BLaER1 treated with 17β-estradiol and CSF1 and Interleukin-3, amounts not matched to agents 10 nM and 100 nM (cell line): ENCODE measurements at regions not wholly inside any gene's neighbourhood (a gene's known extent, or its start where the extent isn't known, plus 50 kb on each side); places are given as distances from the start of the nearest gene placed in this dataset.

Source experiments
- H3K27ac ChIP-seq, 11 experiments: shearing (Covaris generic); formaldehyde crosslinking; 2 replicates each; pipeline ENCODE4 v1.8.1; 2022
- H3K27me3 ChIP-seq, 11 experiments: shearing (Covaris generic); formaldehyde crosslinking; 2 replicates each; pipeline ENCODE4 v1.8.1; 2022
- H3K36me3 ChIP-seq, 11 experiments: shearing (Covaris generic); formaldehyde crosslinking; 2 replicates each; pipeline ENCODE4 v1.8.1; 2022
- H3K4me1 ChIP-seq, 10 experiments: shearing (Covaris generic); formaldehyde crosslinking; 2 replicates each; pipeline ENCODE4 v1.8.1; 2022
- H3K4me2 ChIP-seq, 11 experiments: shearing (Covaris generic); formaldehyde crosslinking; 2 replicates each; pipeline ENCODE4 v1.8.1; 2022
- H3K4me3 ChIP-seq, 10 experiments: shearing (Covaris generic); formaldehyde crosslinking; 2 replicates each; pipeline ENCODE4 v1.8.1; 2022
- H3K9ac ChIP-seq, 11 experiments: shearing (Covaris generic); formaldehyde crosslinking; 2 replicates each; pipeline ENCODE4 v1.8.1; 2022
- H3K9me3 ChIP-seq, 11 experiments: shearing (Covaris generic); formaldehyde crosslinking; replicated peaks in 1 of 11; 2 replicates each; pipeline ENCODE4 v1.8.1; 2022
- H4K20me1 ChIP-seq, 11 experiments: shearing (Covaris generic); formaldehyde crosslinking; 2 replicates each; pipeline ENCODE4 v1.8.1; 2022
- Cebpa-rat ChIP-seq, 11 experiments: shearing (Covaris generic); IDR thresholded peaks; 2 replicates each; pipeline ENCODE4 v1.8.1; 2022

DNA sequence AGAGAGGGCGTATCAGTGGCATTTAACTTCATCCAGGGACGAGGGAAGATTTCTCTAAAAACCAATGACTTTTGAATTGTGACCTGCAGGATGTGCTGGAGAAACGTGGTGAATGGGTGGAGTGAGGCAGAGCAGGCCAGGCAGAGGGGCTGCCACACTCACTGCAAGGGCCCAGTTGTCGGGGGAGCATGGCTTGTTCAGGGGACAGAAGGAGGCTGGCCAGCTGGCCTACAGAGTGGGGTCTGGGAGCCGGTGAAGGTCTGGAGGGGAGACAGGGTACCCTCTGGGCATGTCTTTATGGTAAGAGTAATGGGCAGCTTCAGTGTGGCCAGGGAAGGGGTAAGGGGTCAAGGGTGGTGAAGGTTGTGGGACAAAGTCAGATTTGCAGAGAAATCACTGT is 225.2 kb upstream of the RGMA start:
- Histone ChIP-seq H3K36me3 (no peaks in the 10 kb centered on the region), H3K27me3 (no peaks in the 10 kb centered on the region), H3K9me3 (peaks cover 0 to 11% (median 0%) of the 10 kb centered on the region in 11 experiments; a peak in 1 of 22 replicates), H4K20me1 (no peaks in the 10 kb centered on the region), H3K4me1 (peaks cover 0 to 5% (median 0%) of the 10 kb centered on the region in 10 experiments; a peak in 1 of 20 replicates), H3K4me2 (no peak overlapping the region), H3K4me3 (no peak overlapping the region), H3K27ac (no peak overlapping the region), H3K9ac (no peak overlapping the region)
- no peak for TF ChIP-seq Cebpa-rat (IDR thresholded peaks at IDR 0.05)

DNA sequence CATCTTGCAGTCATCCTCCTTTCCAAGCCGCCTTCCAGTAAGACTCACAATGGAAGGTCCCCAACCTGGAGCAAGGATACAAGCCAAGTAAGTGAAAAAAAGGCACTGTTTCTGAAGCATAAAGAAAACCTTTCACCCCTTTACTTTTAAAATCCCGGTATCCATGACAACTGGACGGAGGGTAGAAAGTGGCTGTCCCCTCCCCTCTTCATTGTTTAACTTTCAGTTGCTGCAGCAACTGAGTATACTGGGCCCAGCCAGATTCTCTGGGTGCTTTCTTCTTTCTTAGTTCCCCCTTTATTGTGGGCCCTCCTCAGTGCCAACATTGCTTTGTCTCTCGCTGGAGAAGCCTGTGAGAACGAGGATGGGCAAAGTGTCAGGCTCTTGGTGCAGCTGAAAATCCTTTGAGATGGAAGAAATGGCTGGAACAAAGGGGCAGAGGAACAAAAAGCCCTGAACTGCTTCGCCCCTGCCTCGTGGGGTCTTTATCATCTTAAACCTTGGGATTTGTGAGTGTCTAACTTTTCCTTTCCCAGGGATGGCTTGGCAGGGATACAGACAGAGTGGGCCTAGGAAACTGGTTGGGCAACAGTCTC is 224.0 kb upstream of the RGMA start:
- H3K9ac ChIP-seq = no peak overlapping the region
- TF ChIP-seq Cebpa-rat (IDR thresholded peaks at IDR 0.05) = no peak
- H3K27me3 ChIP-seq = no peaks in the 10 kb centered on the region

DNA sequence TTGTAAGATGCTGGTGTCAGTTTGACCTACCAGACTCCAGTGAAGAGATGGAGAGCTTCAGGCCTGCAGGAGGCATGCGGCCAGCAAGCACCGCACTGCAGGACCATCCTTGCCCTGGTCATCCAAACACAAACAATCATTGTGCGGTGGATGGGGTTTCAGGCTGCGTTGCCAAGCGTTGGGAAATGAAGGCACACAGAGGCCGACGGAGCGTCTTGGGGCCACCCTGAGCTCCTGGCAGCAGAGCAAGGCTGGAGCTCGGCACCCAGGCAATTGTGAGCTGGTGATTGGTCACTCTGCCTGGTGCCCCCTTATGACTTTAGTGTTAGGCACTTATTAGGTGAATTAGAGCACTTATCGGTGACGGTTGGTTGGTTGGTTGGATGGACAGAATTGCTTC is 222.6 kb upstream of the RGMA start:
- H3K27ac ChIP-seq = no peak overlapping the region
- peaks cover 0 to 11% (median 0%) of the 10 kb centered on the region in 11 experiments; a peak in 1 of 22 replicates for H3K9me3 ChIP-seq
- no peak overlapping the region for H3K9ac ChIP-seq
- H3K4me2 ChIP-seq = no peak overlapping the region
- no peak for TF ChIP-seq Cebpa-rat (IDR thresholded peaks at IDR 0.05)
- no peaks in the 10 kb centered on the region for H3K27me3 ChIP-seq
- H3K4me1 ChIP-seq = no peaks in the 10 kb centered on the region; a peak in 1 of 20 replicates
- H3K36me3 ChIP-seq = no peaks in the 10 kb centered on the region
- no peaks in the 10 kb centered on the region for H4K20me1 ChIP-seq
- H3K4me3 ChIP-seq = no peak overlapping the region

More for the DNA sequence above, 224.0 kb upstream of the RGMA start:
- H3K27ac ChIP-seq = no peak overlapping the region
- H3K4me3 ChIP-seq = no peak overlapping the region
- peaks cover 0 to 5% (median 0%) of the 10 kb centered on the region in 10 experiments; a peak in 1 of 20 replicates for H3K4me1 ChIP-seq
- no peaks in the 10 kb centered on the region for H3K36me3 ChIP-seq
- peaks cover 0 to 11% (median 0%) of the 10 kb centered on the region in 11 experiments; a peak in 1 of 22 replicates for H3K9me3 ChIP-seq
- H3K4me2 ChIP-seq = peak overlapping the region in 1 of 11 experiments; percentile 8; a peak in 2 of 22 replicates
- no peaks in the 10 kb centered on the region for H4K20me1 ChIP-seq

DNA sequence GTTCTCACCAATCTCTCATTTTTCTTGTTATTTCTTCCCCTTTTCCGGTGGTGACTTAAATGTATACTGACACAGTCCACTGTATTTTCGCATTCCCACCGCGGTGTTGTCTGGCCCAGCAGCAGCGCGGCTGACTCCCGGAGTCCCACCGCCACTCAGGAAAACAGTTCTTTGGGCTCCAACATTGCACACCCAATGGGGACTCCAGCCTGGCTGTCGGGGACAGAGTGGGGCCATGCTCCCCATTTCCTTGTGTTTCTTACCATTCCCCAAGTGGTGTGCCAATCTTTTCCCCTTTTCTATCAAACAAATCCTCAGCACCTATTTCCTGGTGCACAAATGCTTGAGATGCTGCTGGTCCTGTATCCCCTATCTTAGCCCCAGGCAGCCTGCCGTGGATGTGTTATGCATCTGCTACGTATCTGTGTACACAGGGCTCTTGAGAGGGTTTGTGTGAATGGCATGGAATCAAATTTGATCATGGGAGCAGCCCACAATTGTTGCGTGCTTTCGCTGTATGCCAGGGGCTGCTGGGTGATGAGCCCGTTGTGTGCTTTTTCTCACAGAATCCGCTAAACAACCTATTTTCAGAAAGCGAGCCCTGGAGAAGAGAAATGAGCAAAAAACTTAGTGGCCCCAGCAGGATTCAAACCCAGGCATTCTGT is 219.1 kb upstream of the RGMA start:
- no peak for TF ChIP-seq Cebpa-rat (IDR thresholded peaks at IDR 0.05)
- no peak overlapping the region for H3K4me3 ChIP-seq
- H3K36me3 ChIP-seq = no peaks in the 10 kb centered on the region
- peaks cover 0 to 12% (median 7%) of the 10 kb centered on the region in 10 experiments; a peak in 11 of 20 replicates for H3K4me1 ChIP-seq
- no peak overlapping the region for H3K9ac ChIP-seq
- no peaks in the 10 kb centered on the region for H4K20me1 ChIP-seq
- no peak overlapping the region for H3K4me2 ChIP-seq
- no peak overlapping the region for H3K27ac ChIP-seq
- H3K9me3 ChIP-seq = peaks cover 0 to 6% (median 0%) of the 10 kb centered on the region in 11 experiments; a peak in 2 of 22 replicates
- no peaks in the 10 kb centered on the region for H3K27me3 ChIP-seq

DNA sequence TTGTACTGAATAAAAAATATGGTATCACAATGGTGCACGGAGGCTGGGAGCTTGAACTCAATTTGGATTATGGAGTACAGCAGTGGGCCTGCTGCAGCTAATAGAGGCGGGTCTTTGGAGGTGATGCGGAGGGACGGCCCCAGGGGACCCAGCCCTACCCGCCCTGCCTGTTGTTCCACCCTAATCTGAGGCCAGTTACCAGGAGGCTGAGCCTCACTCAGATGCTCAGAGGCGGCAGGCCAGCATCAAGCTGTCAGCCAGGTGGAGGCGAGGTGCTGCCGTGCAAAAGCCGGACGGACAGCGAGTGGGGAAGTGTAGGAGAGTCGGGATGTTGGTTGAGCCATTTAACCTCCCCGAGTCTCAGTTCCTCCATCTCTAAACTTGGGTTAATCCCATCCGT is 218.5 kb upstream of the RGMA start:
- no peak for TF ChIP-seq Cebpa-rat (IDR thresholded peaks at IDR 0.05)
- Histone ChIP-seq H3K27me3 (no peaks in the 10 kb centered on the region), H3K9me3 (peaks cover 0 to 6% (median 0%) of the 10 kb centered on the region in 11 experiments; a peak in 2 of 22 replicates), H3K36me3 (no peaks in the 10 kb centered on the region), H3K4me3 (no peak overlapping the region), H4K20me1 (no peaks in the 10 kb centered on the region), H3K4me2 (no peak overlapping the region), H3K27ac (no peak overlapping the region), H3K4me1 (peaks cover 0 to 18% (median 11%) of the 10 kb centered on the region in 10 experiments; a peak in 15 of 20 replicates), H3K9ac (no peak overlapping the region)

DNA sequence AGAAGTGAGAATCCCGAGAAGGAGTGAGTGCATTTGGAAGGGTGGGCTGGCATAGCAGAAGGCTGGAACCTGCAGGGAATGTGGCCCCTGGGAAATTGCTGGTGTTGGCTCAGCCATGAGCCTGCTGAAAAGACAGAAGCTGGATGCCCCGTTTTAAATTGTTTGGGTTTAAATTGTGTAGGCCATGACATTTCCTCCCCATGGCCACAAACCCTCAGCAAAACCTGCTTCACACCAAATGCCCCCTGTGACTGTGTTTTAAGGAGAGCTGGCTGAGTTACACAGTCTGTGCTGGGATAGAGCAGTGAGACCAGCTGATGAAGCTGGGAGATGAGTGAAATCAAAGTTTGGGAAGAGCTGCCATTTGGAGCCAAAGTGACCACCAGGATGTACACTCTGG is 216.3 kb upstream of the RGMA start:
- H4K20me1 ChIP-seq = no peaks in the 10 kb centered on the region
- no peak overlapping the region for H3K9ac ChIP-seq
- no peak for TF ChIP-seq Cebpa-rat (IDR thresholded peaks at IDR 0.05)
- H3K27me3 ChIP-seq = no peaks in the 10 kb centered on the region
- H3K4me2 ChIP-seq = peak overlapping the region in 6 of 11 experiments; percentile 19 to 44 (median 31); a peak in 9 of 22 replicates
- H3K27ac ChIP-seq = no peak overlapping the region
- H3K4me1 ChIP-seq = peaks cover 0 to 24% (median 15%) of the 10 kb centered on the region in 10 experiments; a peak in 15 of 20 replicates
- peaks cover 0 to 8% (median 0%) of the 10 kb centered on the region in 11 experiments; a peak in 2 of 22 replicates for H3K9me3 ChIP-seq
- H3K4me3 ChIP-seq = no peak overlapping the region
- H3K36me3 ChIP-seq = no peaks in the 10 kb centered on the region

DNA sequence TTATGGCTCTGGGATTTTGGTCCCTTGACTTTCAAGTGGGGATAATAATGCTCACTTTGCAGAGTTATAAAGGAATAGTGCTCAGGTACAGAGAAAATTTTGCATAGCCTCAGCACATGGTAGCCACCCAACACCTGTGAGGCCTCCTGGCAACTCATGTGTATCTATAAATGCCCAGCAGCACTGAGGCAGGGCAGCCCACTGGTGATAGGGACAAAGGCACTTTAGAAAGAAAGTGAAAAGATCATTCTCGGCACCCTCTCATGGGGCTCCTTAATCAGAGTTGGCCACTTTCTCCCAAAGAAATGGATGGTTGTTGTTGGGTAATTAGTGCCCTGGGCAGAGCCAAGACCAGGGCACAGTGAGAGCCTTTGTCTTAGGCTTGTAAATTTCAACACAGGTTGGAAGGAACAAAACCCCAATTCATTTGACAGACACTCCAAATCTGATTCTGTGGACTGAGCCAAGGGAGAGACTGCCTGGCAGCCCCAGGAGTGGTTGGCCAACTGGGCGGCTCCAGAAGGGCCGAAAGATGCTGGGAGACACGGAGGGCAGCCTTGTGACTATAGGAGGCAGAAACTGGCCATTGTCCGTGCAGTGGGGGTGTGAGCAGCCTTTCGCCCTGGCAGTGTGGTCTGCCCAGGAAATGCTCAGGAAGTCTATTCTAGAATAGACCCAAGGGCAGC is 213.2 kb upstream of the RGMA start:
- no peak overlapping the region for H3K4me3 ChIP-seq
- peaks cover 0 to 8% (median 0%) of the 10 kb centered on the region in 11 experiments; a peak in 2 of 22 replicates for H3K9me3 ChIP-seq
- no peaks in the 10 kb centered on the region for H3K36me3 ChIP-seq
- H3K27ac ChIP-seq = no peak overlapping the region
- peaks cover 0 to 25% (median 16%) of the 10 kb centered on the region in 10 experiments; a peak in 15 of 20 replicates for H3K4me1 ChIP-seq
- H3K27me3 ChIP-seq = no peaks in the 10 kb centered on the region
- peak overlapping the region in 8 of 11 experiments; percentile 30 to 62 (median 52); a peak in 15 of 22 replicates for H3K4me2 ChIP-seq
- no peak overlapping the region for H3K9ac ChIP-seq
- no peaks in the 10 kb centered on the region for H4K20me1 ChIP-seq
- TF ChIP-seq Cebpa-rat (IDR thresholded peaks at IDR 0.05) = no peak

DNA sequence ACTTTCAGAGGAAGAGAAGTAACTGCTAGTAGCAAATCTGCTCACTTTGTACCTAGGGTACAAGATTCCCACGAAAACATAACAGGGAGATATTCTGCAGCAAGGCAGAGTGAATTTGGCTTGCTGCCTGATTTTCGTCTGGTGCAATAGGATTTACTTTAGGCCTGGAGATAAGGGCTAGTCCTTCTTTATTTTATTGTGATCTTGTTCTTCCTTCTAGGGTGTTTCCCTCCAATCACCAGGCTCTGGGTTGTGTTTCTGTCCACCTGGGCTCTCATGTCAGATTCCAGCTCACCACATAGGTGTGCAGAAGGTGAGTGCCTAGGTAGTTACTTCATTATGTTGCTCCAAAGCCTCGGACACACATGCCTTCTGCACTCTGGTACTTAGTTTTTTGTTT is 211.8 kb upstream of the RGMA start:
- Histone ChIP-seq H3K27ac (no peak overlapping the region), H3K4me1 (peaks cover 0 to 36% (median 24%) of the 10 kb centered on the region in 10 experiments; a peak in 15 of 20 replicates), H3K9me3 (peaks cover 0 to 8% (median 0%) of the 10 kb centered on the region in 11 experiments; a peak in 2 of 22 replicates), H3K36me3 (no peaks in the 10 kb centered on the region), H4K20me1 (no peaks in the 10 kb centered on the region), H3K9ac (no peak overlapping the region), H3K4me3 (no peak overlapping the region), H3K4me2 (no peak overlapping the region), H3K27me3 (no peaks in the 10 kb centered on the region)
- TF ChIP-seq Cebpa-rat (IDR thresholded peaks at IDR 0.05) = no peak

DNA sequence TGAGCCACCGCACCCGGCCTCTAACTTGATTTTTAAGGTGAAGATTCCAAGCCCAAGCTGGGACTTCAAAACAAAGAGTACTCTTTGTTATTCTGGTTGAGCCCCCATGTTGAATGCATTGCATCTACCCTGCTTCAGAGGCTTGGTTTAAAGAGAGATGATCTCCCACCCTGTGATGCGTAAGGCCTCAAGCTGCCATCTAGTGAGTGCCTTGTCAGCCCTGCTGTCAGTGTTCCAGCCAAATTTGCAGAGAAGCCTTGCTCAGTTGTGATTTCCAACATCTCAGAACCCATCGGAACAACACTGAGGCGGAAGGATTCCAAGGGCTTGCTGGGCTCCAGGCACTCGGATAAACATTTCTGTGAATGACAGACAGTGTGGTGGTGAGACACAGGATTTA is 210.7 kb upstream of the RGMA start:
- peaks cover 0 to 26% (median 18%) of the 10 kb centered on the region in 10 experiments; a peak in 15 of 20 replicates for H3K4me1 ChIP-seq
- H3K27me3 ChIP-seq = no peaks in the 10 kb centered on the region
- TF ChIP-seq Cebpa-rat (IDR thresholded peaks at IDR 0.05) = no peak
- no peak overlapping the region for H3K27ac ChIP-seq
- H4K20me1 ChIP-seq = no peaks in the 10 kb centered on the region
- H3K4me2 ChIP-seq = no peak overlapping the region
- H3K9ac ChIP-seq = no peak overlapping the region
- peaks cover 0 to 8% (median 0%) of the 10 kb centered on the region in 11 experiments; a peak in 2 of 22 replicates for H3K9me3 ChIP-seq
- H3K36me3 ChIP-seq = no peaks in the 10 kb centered on the region
- H3K4me3 ChIP-seq = no peak overlapping the region
